ENCODE measurements at regions not wholly inside any gene's neighbourhood (a gene's known extent, or its start where the extent isn't known, plus 50 kb on each side); places are given as distances from the start of the nearest gene placed in this dataset.

DNA sequence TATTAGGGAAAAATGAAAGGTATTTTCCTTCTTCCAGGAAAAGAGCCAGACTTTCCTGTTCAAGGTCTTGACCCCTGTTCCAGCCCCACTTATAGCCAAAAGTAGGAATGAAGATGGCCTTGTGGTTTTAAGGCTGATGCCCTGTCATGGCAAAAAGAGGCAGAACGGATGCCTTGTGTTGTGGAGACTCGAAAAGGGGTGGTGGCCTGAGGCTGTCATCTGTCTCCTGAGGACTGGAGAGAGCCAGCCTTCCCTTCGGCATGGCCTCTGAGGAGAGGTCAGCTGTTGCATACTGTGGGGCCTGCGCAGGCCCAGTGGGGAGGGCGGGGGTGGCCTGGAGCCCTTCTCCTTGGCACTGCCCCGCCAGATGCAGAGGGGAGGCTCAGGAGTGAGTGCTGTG lies 166.0 kb upstream of the EEPD1 start:
- Histone ChIP-seq H3K27ac (no peak overlapping the region), H3K9me3 (no peaks in the 10 kb centered on the region), H3K27me3 (no peaks in the 10 kb centered on the region), H3K4me3 (no peak overlapping the region), H3K4me1 (no peaks in the 10 kb centered on the region), H3K36me3 (no peaks in the 10 kb centered on the region)
- no peak for DNase-seq (ENCODE audit: extremely low spot score in 2 of 2)
- intact Hi-C loops (cut with DNase I), result loop anchor here (5.0 kb wide), 1 partner anchor 305 kb away; no protein-coding TSS in a partner anchor
- TF ChIP-seq, protein P1, sequence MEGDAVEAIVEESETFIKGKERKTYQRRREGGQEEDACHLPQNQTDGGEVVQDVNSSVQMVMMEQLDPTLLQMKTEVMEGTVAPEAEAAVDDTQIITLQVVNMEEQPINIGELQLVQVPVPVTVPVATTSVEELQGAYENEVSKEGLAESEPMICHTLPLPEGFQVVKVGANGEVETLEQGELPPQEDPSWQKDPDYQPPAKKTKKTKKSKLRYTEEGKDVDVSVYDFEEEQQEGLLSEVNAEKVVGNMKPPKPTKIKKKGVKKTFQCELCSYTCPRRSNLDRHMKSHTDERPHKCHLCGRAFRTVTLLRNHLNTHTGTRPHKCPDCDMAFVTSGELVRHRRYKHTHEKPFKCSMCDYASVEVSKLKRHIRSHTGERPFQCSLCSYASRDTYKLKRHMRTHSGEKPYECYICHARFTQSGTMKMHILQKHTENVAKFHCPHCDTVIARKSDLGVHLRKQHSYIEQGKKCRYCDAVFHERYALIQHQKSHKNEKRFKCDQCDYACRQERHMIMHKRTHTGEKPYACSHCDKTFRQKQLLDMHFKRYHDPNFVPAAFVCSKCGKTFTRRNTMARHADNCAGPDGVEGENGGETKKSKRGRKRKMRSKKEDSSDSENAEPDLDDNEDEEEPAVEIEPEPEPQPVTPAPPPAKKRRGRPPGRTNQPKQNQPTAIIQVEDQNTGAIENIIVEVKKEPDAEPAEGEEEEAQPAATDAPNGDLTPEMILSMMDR (IDR thresholded peaks at IDR 0.05), result no peak
- TF ChIP-seq POLR2AphosphoS5 (IDR thresholded peaks at IDR 0.05; ENCODE audit: insufficient read depth in 1 of 2, low read depth in 1 of 2) (no peak), POLR2A (IDR thresholded peaks at IDR 0.05) (no peak)

DNA sequence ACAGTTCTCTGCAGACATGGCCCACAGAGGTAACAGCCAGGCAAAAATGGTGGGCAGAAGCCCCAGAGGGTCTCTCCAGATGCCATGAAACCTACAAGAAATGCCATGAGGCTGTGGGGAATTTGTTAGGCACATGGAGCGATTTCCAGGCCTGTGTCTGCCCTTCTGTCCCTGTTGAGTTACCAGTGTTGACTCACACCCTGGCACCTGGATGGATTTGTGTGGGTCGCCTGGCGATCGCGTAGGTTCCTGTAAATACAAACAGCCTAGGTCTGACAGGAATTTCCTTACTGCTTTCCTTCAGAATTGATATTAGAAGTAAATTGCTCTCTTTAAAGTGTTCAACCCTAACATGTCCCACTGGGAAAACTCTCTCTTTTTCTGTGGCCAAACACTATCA lies 164.9 kb upstream of the EEPD1 start:
- TF ChIP-seq POLR2AphosphoS5 (IDR thresholded peaks at IDR 0.05; ENCODE audit: insufficient read depth in 1 of 2, low read depth in 1 of 2) (no peak), POLR2A (IDR thresholded peaks at IDR 0.05) (no peak)
- TF ChIP-seq, protein P1 (IDR thresholded peaks at IDR 0.05), result no peak
- H3K36me3 ChIP-seq, result no peaks in the 10 kb centered on the region
- no peak overlapping the region for H3K27ac ChIP-seq
- H3K27me3 ChIP-seq, result no peaks in the 10 kb centered on the region
- DNase-seq (ENCODE audit: extremely low spot score in 2 of 2), result no peak
- H3K4me3 ChIP-seq, result no peak overlapping the region
- intact Hi-C loops (cut with DNase I), result loop anchor here (2.0 to 5.0 kb wide), 2 partner anchors 304 to 331 kb away; no protein-coding TSS in a partner anchor
- no peaks in the 10 kb centered on the region for H3K9me3 ChIP-seq
- no peaks in the 10 kb centered on the region for H3K4me1 ChIP-seq

DNA sequence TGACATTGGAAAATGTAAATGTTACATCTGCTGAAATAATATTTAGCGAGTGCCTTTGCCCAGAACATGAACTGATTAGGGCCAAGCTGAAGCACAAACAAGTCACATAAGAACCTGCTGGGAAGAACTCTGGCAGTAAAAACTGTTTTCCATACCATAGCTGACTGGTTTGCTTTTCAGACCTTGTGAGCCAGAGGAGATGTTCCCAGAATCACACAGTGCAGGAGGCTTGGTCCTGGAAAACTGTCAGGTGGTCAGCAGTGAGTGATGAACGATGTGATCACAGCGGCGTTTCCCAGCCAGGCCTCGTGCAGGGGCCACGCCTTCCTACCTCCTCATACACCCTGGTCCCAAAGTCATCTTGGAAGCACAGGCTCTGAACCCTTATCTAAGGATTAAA lies 164.2 kb upstream of the EEPD1 start:
- no peak for DNase-seq (ENCODE audit: extremely low spot score in 2 of 2)
- H3K4me3 ChIP-seq, result no peak overlapping the region
- no peaks in the 10 kb centered on the region for H3K36me3 ChIP-seq
- TF ChIP-seq POLR2AphosphoS5 (IDR thresholded peaks at IDR 0.05; ENCODE audit: insufficient read depth in 1 of 2, low read depth in 1 of 2) (no peak), POLR2A (IDR thresholded peaks at IDR 0.05) (no peak)
- TF ChIP-seq, protein P1 (IDR thresholded peaks at IDR 0.05), result no peak
- H3K27me3 ChIP-seq, result no peaks in the 10 kb centered on the region
- intact Hi-C loops (cut with DNase I), result loop anchor here (2.0 to 5.0 kb wide), 2 partner anchors 303 to 330 kb away; no protein-coding TSS in a partner anchor
- H3K27ac ChIP-seq, result no peak overlapping the region
- no peaks in the 10 kb centered on the region for H3K4me1 ChIP-seq
- H3K9me3 ChIP-seq, result no peaks in the 10 kb centered on the region

DNA sequence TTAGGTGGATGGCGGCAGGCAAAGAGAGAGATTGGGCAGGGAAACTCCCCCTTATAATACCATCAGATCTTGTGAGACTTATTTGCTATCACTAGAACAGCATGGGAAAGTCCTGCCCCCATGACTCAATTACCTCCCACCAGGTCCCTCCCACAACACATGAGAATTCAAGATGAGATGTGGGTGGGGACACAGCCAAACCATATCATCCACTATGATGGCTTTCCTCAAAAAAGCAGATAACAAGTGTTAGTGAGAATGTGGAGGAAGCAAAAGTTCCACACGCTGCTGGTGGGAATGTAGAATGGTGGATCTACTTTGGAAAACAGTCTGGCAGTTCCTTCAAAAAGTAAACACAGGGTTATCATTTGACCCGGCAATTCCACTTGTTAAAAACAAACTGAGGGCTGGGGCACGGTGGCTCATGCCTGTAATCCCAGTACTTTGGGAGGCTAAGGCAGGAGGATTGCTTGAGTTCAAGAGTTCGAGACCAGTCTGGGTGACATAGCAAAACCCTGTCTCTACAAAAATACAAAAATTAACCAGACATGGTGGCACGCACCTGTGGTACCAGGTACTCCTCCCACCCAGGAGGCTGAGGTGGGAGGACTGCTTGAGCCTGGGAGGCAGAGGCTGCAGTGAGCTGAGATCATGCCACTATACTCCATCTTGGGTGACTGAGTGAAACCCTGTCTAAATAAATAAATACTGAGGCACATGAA lies 161.4 kb upstream of the EEPD1 start:
- intact Hi-C loops (cut with DNase I), result no loop called here
- H3K27ac ChIP-seq, result no peak overlapping the region
- H3K36me3 ChIP-seq, result no peaks in the 10 kb centered on the region
- H3K27me3 ChIP-seq, result no peaks in the 10 kb centered on the region
- no peak for TF ChIP-seq POLR2AphosphoS5 (IDR thresholded peaks at IDR 0.05; ENCODE audit: insufficient read depth in 1 of 2, low read depth in 1 of 2)
- no peak for TF ChIP-seq POLR2A (IDR thresholded peaks at IDR 0.05)
- TF ChIP-seq, protein P1 (IDR thresholded peaks at IDR 0.05), result no peak
- no peaks in the 10 kb centered on the region for H3K9me3 ChIP-seq
- H3K4me1 ChIP-seq, result no peaks in the 10 kb centered on the region
- no peak overlapping the region for H3K4me3 ChIP-seq
- DNase-seq (ENCODE audit: extremely low spot score in 2 of 2), result no peak

DNA sequence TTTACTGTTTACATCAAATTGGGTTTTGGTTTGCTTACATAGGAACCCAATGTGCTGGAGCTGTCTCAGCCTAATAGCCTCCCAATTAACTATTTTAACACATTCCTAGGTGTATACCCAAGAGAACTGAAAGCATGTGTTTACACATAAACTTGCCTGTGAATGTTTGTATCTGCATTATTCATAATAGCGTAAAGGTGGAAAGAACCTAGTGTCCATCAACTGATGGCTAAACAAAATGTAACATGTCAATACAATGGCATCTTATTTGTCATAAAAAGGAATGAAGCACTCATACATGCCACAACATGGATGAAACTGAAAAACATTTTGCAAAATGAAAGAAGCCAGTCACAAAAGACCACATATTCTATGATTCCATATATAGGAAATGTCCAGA lies 160.6 kb upstream of the EEPD1 start:
- intact Hi-C loops (cut with DNase I), result no loop called here
- no peaks in the 10 kb centered on the region for H3K36me3 ChIP-seq
- H3K27ac ChIP-seq, result no peak overlapping the region
- TF ChIP-seq POLR2AphosphoS5 (IDR thresholded peaks at IDR 0.05; ENCODE audit: insufficient read depth in 1 of 2, low read depth in 1 of 2) (no peak), POLR2A (IDR thresholded peaks at IDR 0.05) (no peak)
- TF ChIP-seq, protein P1 (IDR thresholded peaks at IDR 0.05), result no peak
- H3K4me3 ChIP-seq, result no peak overlapping the region
- H3K27me3 ChIP-seq, result no peaks in the 10 kb centered on the region
- no peak for DNase-seq (ENCODE audit: extremely low spot score in 2 of 2)
- no peaks in the 10 kb centered on the region for H3K4me1 ChIP-seq
- H3K9me3 ChIP-seq, result no peaks in the 10 kb centered on the region
